ENCODE measurements at regions not wholly inside any gene's neighbourhood (a gene's known extent, or its start where the extent isn't known, plus 50 kb on each side); places are given as distances from the start of the nearest gene placed in this dataset.
A peak's percentile ranks its signal among the peaks of the same experiment; 100 is the strongest.

DNA sequence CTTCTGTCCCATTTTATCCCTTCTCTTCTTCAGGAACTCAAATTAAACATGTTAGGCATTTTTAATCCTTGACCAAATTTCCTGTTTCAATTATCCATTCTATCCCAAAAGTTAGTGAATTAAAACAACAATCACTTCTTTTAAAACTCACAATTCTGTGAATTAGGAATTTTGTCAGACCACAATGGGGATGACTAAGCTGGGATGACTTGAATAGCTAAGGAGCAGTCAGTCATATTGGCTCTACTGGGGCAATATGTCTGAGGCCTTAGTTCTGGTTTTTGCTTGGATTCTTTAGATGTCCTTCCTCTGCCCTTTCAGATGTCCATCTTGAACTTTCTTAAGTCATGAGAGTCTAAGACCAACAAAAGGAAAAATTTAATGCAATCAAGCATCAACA lies 178.2 kb upstream of the TGFBR2 start:
- no peak overlapping the region for H3K27ac ChIP-seq
- H3K4me1 ChIP-seq, result peaks cover 0 to 6% (median 2%) of the 10 kb centered on the region in 4 donors
- intact Hi-C loops (cut with DNase I; ENCODE audit: low total_unique reads), result no loop called here

DNA sequence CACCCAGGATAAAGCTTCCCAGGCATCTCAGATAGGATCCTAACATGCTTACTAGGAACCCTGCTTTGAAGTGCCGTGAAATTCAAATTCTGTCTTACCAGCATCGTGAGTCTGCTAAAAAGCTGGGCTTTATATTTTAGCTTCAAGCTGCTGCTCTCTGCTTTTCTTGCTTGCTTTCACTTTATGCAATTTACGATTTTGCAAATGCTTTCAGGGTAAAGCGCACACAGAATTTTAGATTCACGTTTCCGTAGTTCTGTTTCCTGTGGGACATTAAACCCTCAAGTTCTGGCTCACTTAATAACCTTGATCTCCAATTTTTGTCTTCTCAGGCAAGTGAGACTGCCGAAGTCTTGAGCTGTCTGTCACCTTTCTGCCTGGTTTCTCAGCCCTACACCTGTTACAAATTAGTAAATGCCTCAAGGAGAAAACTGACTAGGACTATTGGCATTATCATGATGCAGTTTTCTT lies 170.5 kb upstream of the TGFBR2 start:
- Histone ChIP-seq H3K36me3 (no peaks in the 10 kb centered on the region), H3K4me3 (peak overlapping the region in 1 of 4 donors; percentile 2), H3K27ac (peak overlapping the region in 1 of 5 donors; percentile 52)

More for the DNA sequence above, 178.2 kb upstream of the TGFBR2 start:
- Histone ChIP-seq H3K36me3 (no peaks in the 10 kb centered on the region), H3K4me3 (no peak overlapping the region), H3K27me3 (no peaks in the 10 kb centered on the region), H3K9me3 (no peaks in the 10 kb centered on the region)
- DNase-seq, result no peak
- no peak for TF ChIP-seq POLR2AphosphoS5 (IDR thresholded peaks at IDR 0.05)

DNA sequence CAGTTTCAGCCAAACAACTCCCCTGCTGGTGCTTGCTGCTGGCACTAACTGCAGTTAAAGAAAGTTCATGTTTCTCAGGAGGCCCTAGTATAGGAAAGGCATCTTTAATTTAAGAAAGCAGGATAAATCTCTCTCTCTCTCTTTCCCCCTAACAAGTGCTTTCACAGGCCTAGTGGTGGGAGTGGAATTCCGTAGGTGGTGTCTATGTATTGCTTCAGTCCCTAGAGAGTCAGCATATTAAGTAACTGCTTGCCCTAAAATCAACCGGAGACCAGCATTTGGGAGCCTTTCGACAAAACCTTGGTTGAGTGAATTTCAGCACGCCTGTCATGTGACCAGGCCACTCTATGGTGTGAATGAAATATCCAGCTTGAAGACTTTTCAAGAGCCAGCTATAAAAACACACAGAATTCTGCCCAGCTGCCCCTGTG lies 169.2 kb upstream of the TGFBR2 start:
- TF ChIP-seq EP300 (IDR thresholded peaks at IDR 0.05) (no peak), POLR2AphosphoS5 (IDR thresholded peaks at IDR 0.05) (no peak), POLR2A (IDR thresholded peaks at IDR 0.05) (no peak)
- TF ChIP-seq, protein P1, sequence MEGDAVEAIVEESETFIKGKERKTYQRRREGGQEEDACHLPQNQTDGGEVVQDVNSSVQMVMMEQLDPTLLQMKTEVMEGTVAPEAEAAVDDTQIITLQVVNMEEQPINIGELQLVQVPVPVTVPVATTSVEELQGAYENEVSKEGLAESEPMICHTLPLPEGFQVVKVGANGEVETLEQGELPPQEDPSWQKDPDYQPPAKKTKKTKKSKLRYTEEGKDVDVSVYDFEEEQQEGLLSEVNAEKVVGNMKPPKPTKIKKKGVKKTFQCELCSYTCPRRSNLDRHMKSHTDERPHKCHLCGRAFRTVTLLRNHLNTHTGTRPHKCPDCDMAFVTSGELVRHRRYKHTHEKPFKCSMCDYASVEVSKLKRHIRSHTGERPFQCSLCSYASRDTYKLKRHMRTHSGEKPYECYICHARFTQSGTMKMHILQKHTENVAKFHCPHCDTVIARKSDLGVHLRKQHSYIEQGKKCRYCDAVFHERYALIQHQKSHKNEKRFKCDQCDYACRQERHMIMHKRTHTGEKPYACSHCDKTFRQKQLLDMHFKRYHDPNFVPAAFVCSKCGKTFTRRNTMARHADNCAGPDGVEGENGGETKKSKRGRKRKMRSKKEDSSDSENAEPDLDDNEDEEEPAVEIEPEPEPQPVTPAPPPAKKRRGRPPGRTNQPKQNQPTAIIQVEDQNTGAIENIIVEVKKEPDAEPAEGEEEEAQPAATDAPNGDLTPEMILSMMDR (IDR thresholded peaks at IDR 0.05), result no peak
- peaks cover 4 to 31% (median 16%) of the 10 kb centered on the region in 4 donors for H3K4me1 ChIP-seq
- no peak overlapping the region for H3K4me3 ChIP-seq
- intact Hi-C loops (cut with DNase I; ENCODE audit: low total_unique reads), result no loop called here
- WGBS, 5 donors, result 60 to 92% (median 78%) methylated on average over 4 of the region's 4 CpGs
- no peaks in the 10 kb centered on the region for H3K27me3 ChIP-seq
- H3K27ac ChIP-seq, result peak overlapping the region in 2 of 5 donors; percentile 53 to 84
- DNase-seq, result peak in 1 of 2 donors; percentile 19
- H3K9me3 ChIP-seq, result no peaks in the 10 kb centered on the region
- no peaks in the 10 kb centered on the region for H3K36me3 ChIP-seq

More for the DNA sequence above, 170.5 kb upstream of the TGFBR2 start:
- H3K9me3 ChIP-seq, result no peaks in the 10 kb centered on the region
- H3K4me1 ChIP-seq, result peaks cover 0 to 28% (median 13%) of the 10 kb centered on the region in 4 donors
- DNase-seq, result no peak
- intact Hi-C loops (cut with DNase I; ENCODE audit: low total_unique reads), result no loop called here
- 71 to 81% (median 78%) methylated on average over 7 of the region's 7 CpGs for WGBS, 5 donors
- no peak for TF ChIP-seq POLR2AphosphoS5 (IDR thresholded peaks at IDR 0.05)
- TF ChIP-seq, protein P1 (IDR thresholded peaks at IDR 0.05), result no peak
- no peak for TF ChIP-seq EP300 (IDR thresholded peaks at IDR 0.05)
- TF ChIP-seq POLR2A (IDR thresholded peaks at IDR 0.05), result no peak
- H3K27me3 ChIP-seq, result no peaks in the 10 kb centered on the region

DNA sequence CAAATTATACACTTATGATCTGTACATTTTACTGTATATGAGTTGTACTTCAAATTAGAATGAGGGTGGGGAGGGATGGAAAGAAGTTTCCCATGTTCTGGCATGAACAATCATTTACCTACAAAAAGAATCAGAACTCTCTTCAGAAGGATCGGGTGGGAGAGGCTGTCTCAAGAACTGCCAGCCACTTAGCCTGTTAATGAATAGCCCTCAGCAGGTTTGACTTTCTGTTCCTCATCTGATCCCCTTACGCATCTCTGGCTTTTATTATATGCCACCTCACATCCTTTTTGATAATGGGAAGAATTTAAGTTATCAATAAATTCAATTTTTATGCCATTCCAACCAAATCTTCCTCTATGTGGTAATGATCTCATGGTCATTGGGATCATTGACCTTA lies 168.3 kb upstream of the TGFBR2 start:
- Histone ChIP-seq H3K27ac (peak overlapping the region in 2 of 5 donors; percentile 53 to 84), H3K36me3 (no peaks in the 10 kb centered on the region), H3K4me3 (no peak overlapping the region), H3K27me3 (no peaks in the 10 kb centered on the region), H3K4me1 (peaks cover 4 to 31% (median 16%) of the 10 kb centered on the region in 4 donors), H3K9me3 (no peaks in the 10 kb centered on the region)
- no peak for DNase-seq
- intact Hi-C loops (cut with DNase I; ENCODE audit: low total_unique reads), result no loop called here
- TF ChIP-seq EP300 (IDR thresholded peaks at IDR 0.05) (no peak), POLR2AphosphoS5 (IDR thresholded peaks at IDR 0.05) (no peak)
- WGBS, 5 donors, result 93 to 98% (median 97%) methylated on average over 2 of the region's 2 CpGs

DNA sequence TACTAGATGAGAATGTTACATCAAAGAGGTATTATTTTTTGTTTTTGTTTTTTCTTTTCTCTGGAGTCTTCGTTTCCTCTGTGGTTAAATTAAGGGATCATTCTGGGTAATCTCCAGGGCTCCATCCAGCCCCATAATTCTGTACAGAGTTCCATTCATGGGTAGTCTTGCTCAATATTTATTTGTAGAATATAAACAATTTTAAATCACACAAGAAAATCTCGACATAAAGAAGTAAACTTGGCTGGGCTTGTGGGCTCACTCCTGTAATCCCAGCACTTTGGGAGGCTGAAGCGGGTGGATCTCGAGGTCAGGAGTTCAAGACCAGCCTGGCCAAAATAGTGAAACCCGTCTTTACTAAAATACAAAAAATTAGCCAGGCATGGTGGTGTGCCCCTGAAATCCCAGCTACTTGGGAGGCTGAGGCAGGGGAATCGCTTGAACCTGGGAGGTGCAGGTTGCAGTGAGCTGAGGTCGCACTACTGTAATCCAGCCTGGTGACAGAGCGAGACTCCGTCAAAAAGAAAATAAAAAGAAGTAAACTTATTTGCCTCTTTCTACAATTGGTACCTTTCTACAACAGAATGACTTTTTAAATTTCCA lies 166.8 kb upstream of the TGFBR2 start:
- H3K27ac ChIP-seq, result peak overlapping the region in 2 of 5 donors; percentile 53 to 84
- intact Hi-C loops (cut with DNase I; ENCODE audit: low total_unique reads), result no loop called here
- peaks cover 4 to 31% (median 16%) of the 10 kb centered on the region in 4 donors for H3K4me1 ChIP-seq
- DNase-seq, result no peak
- H3K4me3 ChIP-seq, result no peak overlapping the region
- WGBS, 5 donors, result 79 to 87% (median 82%) methylated on average over 9 of the region's 9 CpGs
- no peaks in the 10 kb centered on the region for H3K9me3 ChIP-seq
- TF ChIP-seq POLR2A (IDR thresholded peaks at IDR 0.05) (no peak), EP300 (IDR thresholded peaks at IDR 0.05) (no peak), POLR2AphosphoS5 (IDR thresholded peaks at IDR 0.05) (no peak)
- TF ChIP-seq, protein P1 (IDR thresholded peaks at IDR 0.05), result no peak
- H3K36me3 ChIP-seq, result no peaks in the 10 kb centered on the region
- H3K27me3 ChIP-seq, result no peaks in the 10 kb centered on the region
